Neuron (in vitro differentiated cells): ENCODE measurements at regions not wholly inside any gene's neighbourhood (a gene's known extent, or its start where the extent isn't known, plus 50 kb on each side); places are given as distances from the start of the nearest gene placed in this dataset.
"Not testable (repeated sequence)": the region's sequence is repeated elsewhere in the genome, so short reads cannot be mapped to it uniquely, and the experiment has no call there.

Experiments used
- H2AFZ ChIP-seq: one replicate; pipeline ENCODE4 v1.6.1; 2013; ENCODE audit warnings: low read depth, mild to moderate bottlenecking, inconsistent platforms, low read length, moderate library complexity
- H3K27me3 ChIP-seq: one replicate; pipeline ENCODE4 v1.6.1; 2013; ENCODE audit warnings: low read length; ENCODE audit not compliant: insufficient read depth
- H3K36me3 ChIP-seq: one replicate; pipeline ENCODE4 v1.6.1; 2013; ENCODE audit warnings: low read length; ENCODE audit not compliant: insufficient read depth
- H3K4me1 ChIP-seq: one replicate; pipeline ENCODE4 v1.6.1; 2013; ENCODE audit warnings: low read length; ENCODE audit not compliant: insufficient read depth
- H3K4me3 ChIP-seq: 2 replicates; pipeline ENCODE4 v1.5.1; 2013; ENCODE audit warnings: mild to moderate bottlenecking, low read length, moderate library complexity
- H3K9me3 ChIP-seq: one replicate; pipeline ENCODE4 v1.6.1; 2013; ENCODE audit warnings: low read length

- Histone ChIP-seq H3K9me3 (no peaks in the 10 kb centered on the region), H3K4me1 (no peaks in the 10 kb centered on the region), H3K36me3 (no peaks in the 10 kb centered on the region), H2AFZ (no peak overlapping the region), H3K4me3 (no peak overlapping the region), H3K27me3 (no peaks in the 10 kb centered on the region)
Observed at GRCh38 chr9:761176-761792, 80.2 kb upstream of the DMRT1 start.

DNA sequence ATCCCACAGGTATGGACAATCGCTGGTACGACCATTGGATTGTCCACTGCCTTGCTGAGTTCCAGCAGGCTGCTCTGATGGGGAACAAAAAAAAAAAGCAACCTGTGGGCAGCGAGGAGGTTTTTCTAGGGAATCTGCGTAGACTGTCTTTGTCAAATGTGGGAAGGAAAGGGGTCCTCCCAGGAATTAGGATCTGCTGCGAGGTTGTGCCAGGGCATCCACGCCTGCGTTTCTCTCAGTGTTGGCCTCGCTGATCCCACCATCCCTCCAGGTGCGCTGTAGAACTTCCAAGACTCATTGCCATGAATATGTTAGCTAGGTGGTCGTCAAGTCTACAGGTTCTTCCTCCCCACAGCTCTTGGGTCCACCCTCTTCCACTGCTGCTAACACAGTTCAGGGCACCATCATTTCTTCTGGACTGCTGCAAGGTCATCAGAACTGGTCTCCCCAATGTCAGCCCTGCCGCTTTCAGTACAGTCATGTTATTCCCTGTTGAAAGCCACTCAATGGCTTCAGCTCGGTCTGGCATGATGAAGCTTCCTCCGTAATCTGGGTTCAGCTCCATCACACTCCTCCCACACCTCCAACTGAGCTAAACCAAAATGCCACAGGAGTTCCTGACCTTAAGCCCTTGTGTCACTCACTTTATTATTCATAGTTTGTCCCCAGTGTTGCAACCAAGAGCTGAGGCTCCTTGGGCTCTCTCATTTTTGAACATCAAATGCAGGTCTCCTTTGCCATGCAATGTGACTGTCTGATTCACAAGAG is 79.5 kb upstream of the DMRT1 start:
- H3K36me3 ChIP-seq: no peaks in the 10 kb centered on the region
- no peak overlapping the region for H3K4me3 ChIP-seq
- H2AFZ ChIP-seq: no peak overlapping the region
- H3K27me3 ChIP-seq: no peaks in the 10 kb centered on the region
- H3K4me1 ChIP-seq: no peaks in the 10 kb centered on the region
- no peaks in the 10 kb centered on the region for H3K9me3 ChIP-seq

- H3K9me3 ChIP-seq: no peaks in the 10 kb centered on the region
- no peak overlapping the region for H3K4me3 ChIP-seq
- no peaks in the 10 kb centered on the region for H3K36me3 ChIP-seq
- no peaks in the 10 kb centered on the region for H3K4me1 ChIP-seq
- H2AFZ ChIP-seq: no peak overlapping the region
- H3K27me3 ChIP-seq: no peaks in the 10 kb centered on the region
Observed at GRCh38 chr9:763692-764091, 77.8 kb upstream of the DMRT1 start.

GRCh38 chr9:764105-764524 is 77.4 kb upstream of the DMRT1 start:
- Histone ChIP-seq H3K27me3 (no peaks in the 10 kb centered on the region), H3K4me3 (no peak overlapping the region), H3K9me3 (no peaks in the 10 kb centered on the region)

DNA sequence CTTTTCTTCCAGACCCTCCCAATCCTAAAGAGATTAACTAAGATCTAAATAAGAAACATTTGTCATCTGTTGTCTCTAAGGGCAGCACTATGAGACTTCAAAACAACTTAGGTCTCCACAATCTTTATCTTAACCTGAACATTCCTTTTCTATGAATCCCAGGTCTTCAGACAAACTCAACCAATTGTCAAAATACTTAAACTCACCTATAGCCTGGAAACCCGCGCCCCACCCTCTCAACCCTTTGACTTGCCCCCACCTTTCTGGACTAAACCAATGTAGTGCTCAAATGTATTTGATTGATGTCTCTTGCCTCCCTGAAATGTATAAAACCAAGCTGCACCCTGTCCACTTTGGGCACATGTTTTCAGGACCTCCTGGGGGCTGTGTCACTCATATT is 76.5 kb upstream of the DMRT1 start:
- H3K9me3 ChIP-seq: no peaks in the 10 kb centered on the region
- no peaks in the 10 kb centered on the region for H3K27me3 ChIP-seq
- H3K4me1 ChIP-seq: no peaks in the 10 kb centered on the region
- no peaks in the 10 kb centered on the region for H3K36me3 ChIP-seq
- no peak overlapping the region for H3K4me3 ChIP-seq
- no peak overlapping the region for H2AFZ ChIP-seq

More at GRCh38 chr9:764105-764524, 77.4 kb upstream of the DMRT1 start:
- no peak overlapping the region for H2AFZ ChIP-seq
- H3K36me3 ChIP-seq: no peaks in the 10 kb centered on the region
- no peaks in the 10 kb centered on the region for H3K4me1 ChIP-seq

DNA sequence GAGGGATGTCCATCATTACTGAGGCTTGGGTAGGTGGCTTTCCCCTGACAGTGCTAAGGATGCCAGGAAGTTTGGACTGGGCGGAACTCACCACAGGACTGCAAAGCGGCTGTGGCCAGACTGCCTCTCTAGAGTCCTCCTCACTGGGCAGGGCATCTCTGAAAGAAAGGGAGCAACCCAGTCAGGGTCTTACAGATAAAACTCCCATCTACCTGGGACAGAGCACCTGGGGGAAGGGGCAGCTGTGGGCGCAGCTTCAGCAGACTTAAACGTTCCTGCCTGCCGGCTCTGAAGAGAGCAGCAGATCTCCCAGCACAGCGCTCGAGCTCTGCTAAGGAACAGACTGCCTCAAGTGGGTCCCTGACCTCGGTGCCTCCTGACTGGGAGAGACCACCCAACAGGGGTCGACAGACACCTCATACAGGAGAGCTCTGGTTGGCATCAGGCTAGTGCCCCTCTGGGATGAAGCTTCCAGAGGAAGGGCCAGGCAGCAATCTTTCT is 74.4 kb upstream of the DMRT1 start:
- not testable (repeated sequence) for H3K4me1 ChIP-seq, H3K9me3 ChIP-seq, H3K36me3 ChIP-seq, H3K27me3 ChIP-seq, H2AFZ ChIP-seq, H3K4me3 ChIP-seq

GRCh38 chr9:776086-776485 is 65.4 kb upstream of the DMRT1 start:
- H3K4me1 ChIP-seq: no peaks in the 10 kb centered on the region
- no peak overlapping the region for H3K4me3 ChIP-seq
- H3K9me3 ChIP-seq: no peaks in the 10 kb centered on the region
- no peak overlapping the region for H2AFZ ChIP-seq
- no peaks in the 10 kb centered on the region for H3K36me3 ChIP-seq
- no peaks in the 10 kb centered on the region for H3K27me3 ChIP-seq

- no peaks in the 10 kb centered on the region for H3K4me1 ChIP-seq
- H3K9me3 ChIP-seq: no peaks in the 10 kb centered on the region
- no peak overlapping the region for H3K4me3 ChIP-seq
- H3K27me3 ChIP-seq: no peaks in the 10 kb centered on the region
- H3K36me3 ChIP-seq: no peaks in the 10 kb centered on the region
- no peak overlapping the region for H2AFZ ChIP-seq
Observed at GRCh38 chr9:777978-778377, 63.5 kb upstream of the DMRT1 start.

- Histone ChIP-seq H3K4me1 (no peaks in the 10 kb centered on the region), H2AFZ (no peak overlapping the region), H3K9me3 (no peaks in the 10 kb centered on the region), H3K4me3 (no peak overlapping the region), H3K36me3 (no peaks in the 10 kb centered on the region), H3K27me3 (no peaks in the 10 kb centered on the region)
Observed at GRCh38 chr9:784202-784601, 57.3 kb upstream of the DMRT1 start.

DNA sequence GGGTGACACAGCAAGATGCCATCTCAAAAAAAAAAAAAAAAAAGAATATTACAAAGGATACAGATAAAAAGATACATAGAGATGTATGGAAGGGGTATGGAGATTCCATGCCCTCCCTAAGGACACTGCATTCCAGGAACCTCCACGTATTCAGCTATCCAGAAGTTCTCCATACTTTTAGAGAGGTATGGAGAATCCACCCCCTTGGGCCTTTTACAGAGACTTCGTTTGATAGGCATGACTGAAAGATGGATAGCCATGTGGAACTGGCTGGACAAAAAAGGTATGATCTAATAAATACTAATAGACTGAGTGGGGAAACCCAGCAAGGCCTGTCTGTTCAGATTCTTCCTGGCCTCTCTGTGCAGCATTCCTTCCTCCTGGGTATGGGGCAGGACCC is 56.6 kb upstream of the DMRT1 start:
- Histone ChIP-seq H3K27me3 (no peaks in the 10 kb centered on the region), H3K36me3 (no peaks in the 10 kb centered on the region), H3K9me3 (no peaks in the 10 kb centered on the region), H3K4me3 (no peak overlapping the region), H3K4me1 (no peaks in the 10 kb centered on the region), H2AFZ (no peak overlapping the region)

DNA sequence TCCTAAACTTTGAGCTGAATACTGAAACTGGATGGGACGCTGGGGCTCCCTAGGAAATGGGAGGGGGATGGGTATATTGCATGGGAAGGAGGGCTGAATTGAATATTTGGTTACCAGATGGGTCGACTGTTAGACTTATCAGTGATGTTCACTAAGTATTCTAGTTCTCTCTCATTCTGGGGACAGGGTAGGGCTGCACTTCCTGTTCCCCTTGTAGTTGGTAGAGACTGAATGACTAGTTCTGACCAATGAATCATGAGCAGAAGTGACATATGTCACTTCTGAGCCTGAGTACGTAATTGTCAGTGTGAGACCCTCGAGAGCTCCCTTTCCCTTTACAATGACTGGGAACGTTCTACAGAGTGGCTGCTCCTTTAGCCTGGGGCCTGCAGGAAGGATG is 55.5 kb upstream of the DMRT1 start:
- no peaks in the 10 kb centered on the region for H3K27me3 ChIP-seq
- no peaks in the 10 kb centered on the region for H3K36me3 ChIP-seq
- no peak overlapping the region for H3K4me3 ChIP-seq
- no peaks in the 10 kb centered on the region for H3K4me1 ChIP-seq
- H2AFZ ChIP-seq: no peak overlapping the region
- no peaks in the 10 kb centered on the region for H3K9me3 ChIP-seq

GRCh38 chr9:786405-786804 is 55.1 kb upstream of the DMRT1 start:
- H2AFZ ChIP-seq: no peak overlapping the region
- no peaks in the 10 kb centered on the region for H3K9me3 ChIP-seq
- no peaks in the 10 kb centered on the region for H3K4me1 ChIP-seq
- H3K36me3 ChIP-seq: no peaks in the 10 kb centered on the region
- H3K4me3 ChIP-seq: no peak overlapping the region
- H3K27me3 ChIP-seq: no peaks in the 10 kb centered on the region

DNA sequence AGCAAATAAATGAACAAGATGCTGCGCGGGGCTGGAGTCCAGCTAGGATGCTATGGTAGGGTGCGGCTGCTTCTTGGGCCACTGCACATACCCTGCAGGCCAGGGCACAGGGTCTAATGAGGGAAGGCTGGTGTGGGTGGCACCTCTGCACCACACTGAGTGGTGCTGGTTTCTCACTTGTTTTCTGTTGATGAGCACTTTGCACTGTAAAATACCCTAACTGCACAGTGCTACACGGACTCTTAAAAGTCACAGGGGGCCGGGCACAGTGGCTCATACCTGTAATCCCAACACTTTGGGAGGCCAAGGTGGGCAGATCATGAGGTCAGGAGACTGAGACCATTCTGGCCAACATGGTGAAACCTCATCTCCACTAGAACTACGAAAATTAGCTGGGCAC is 52.7 kb upstream of the DMRT1 start:
- no peak overlapping the region for H3K4me3 ChIP-seq
- H3K4me1 ChIP-seq: no peaks in the 10 kb centered on the region
- no peaks in the 10 kb centered on the region for H3K36me3 ChIP-seq
- no peak overlapping the region for H2AFZ ChIP-seq
- H3K27me3 ChIP-seq: no peaks in the 10 kb centered on the region
- H3K9me3 ChIP-seq: no peaks in the 10 kb centered on the region
